NB4 (cell line): ENCODE measurements at regions not wholly inside any gene's neighbourhood (a gene's known extent, or its start where the extent isn't known, plus 50 kb on each side); places are given as distances from the start of the nearest gene placed in this dataset.
"Not testable (repeated sequence)": the region's sequence is repeated elsewhere in the genome, so short reads cannot be mapped to it uniquely, and the experiment has no call there.

Source experiments
- CTCF ChIP-seq: IDR thresholded peaks from one replicate; pipeline ENCODE4 v1.5.1; 2012; ENCODE audit warnings: low read depth, low read length
- MYC ChIP-seq: IDR thresholded peaks from 2 replicates; pipeline ENCODE4 v1.6.1; 2011; ENCODE audit warnings: low read depth, low read length
- POLR2A ChIP-seq: IDR thresholded peaks from 2 replicates; pipeline ENCODE4 v1.6.1; 2011; ENCODE audit warnings: mild to moderate bottlenecking; ENCODE audit not compliant: insufficient read length; ENCODE audit errors: extremely low read depth

GRCh38 chr10:46098925-46099324 is 52.9 kb upstream of the MSMB start:
- not testable (repeated sequence) for TF ChIP-seq CTCF, POLR2A, MYC
